IPS-20b (cell line): ENCODE measurements at regions not wholly inside any gene's neighbourhood (a gene's known extent, or its start where the extent isn't known, plus 50 kb on each side); places are given as distances from the start of the nearest gene placed in this dataset.
"Not testable (repeated sequence)": the region's sequence is repeated elsewhere in the genome, so short reads cannot be mapped to it uniquely, and the experiment has no call there.

Experiments used
- H3K27ac ChIP-seq: one replicate; pipeline ENCODE4 v1.5.1; 2013; ENCODE audit warnings: low read length
- H3K27me3 ChIP-seq: 2 replicates; pipeline ENCODE4 v1.6.1; 2013; ENCODE audit warnings: mild to moderate bottlenecking, low read length, inconsistent platforms; ENCODE audit not compliant: insufficient read depth
- H3K36me3 ChIP-seq: 2 replicates; pipeline ENCODE4 v1.6.1; 2013; ENCODE audit warnings: low read depth, mild to moderate bottlenecking, inconsistent platforms, low read length, moderate library complexity; ENCODE audit not compliant: insufficient read depth
- H3K4me1 ChIP-seq: 2 replicates; pipeline ENCODE4 v1.6.1; 2013; ENCODE audit warnings: mild to moderate bottlenecking, control low read depth, inconsistent platforms, low read length, moderate library complexity; ENCODE audit not compliant: insufficient read depth
- H3K4me3 ChIP-seq: 2 replicates; pipeline ENCODE4 v1.5.1; 2013; ENCODE audit warnings: mild to moderate bottlenecking, low read length, inconsistent platforms
- H3K9ac ChIP-seq: 2 replicates; pipeline ENCODE4 v1.6.1; 2013; ENCODE audit warnings: low read depth, mild to moderate bottlenecking, inconsistent platforms, low read length, moderate library complexity
- H3K9me3 ChIP-seq: 2 replicates; pipeline ENCODE4 v1.6.1; 2013; ENCODE audit warnings: mild to moderate bottlenecking, low read depth, low read length, inconsistent platforms; ENCODE audit not compliant: insufficient read depth

DNA sequence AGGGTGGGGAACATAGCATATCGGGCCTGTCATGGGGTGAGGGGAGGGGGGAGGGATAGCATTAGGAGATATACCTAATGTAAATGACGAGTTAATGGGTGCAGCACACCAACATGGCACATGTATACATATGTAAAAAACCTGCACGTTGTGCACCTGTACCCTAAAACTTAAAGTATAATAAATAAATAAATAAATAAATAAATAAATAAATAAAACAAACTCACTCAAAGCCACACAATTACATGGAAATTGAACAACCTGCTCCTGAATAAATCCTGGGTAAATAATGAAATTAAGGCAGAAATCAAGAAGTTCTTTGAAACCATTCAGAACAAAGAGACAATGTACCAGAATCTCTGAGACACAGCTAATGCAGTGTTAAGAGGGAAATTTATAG is 318.8 kb downstream of the ISL1 start:
- H3K9ac ChIP-seq, H3K27me3 ChIP-seq, H3K27ac ChIP-seq, H3K36me3 ChIP-seq, H3K4me3 ChIP-seq, H3K4me1 ChIP-seq, H3K9me3 ChIP-seq: not testable (repeated sequence)

- H3K36me3 ChIP-seq, result no peaks in the 10 kb centered on the region
- H3K9me3 ChIP-seq, result no peaks in the 10 kb centered on the region
- no peak overlapping the region for H3K4me3 ChIP-seq
- no peaks in the 10 kb centered on the region for H3K27me3 ChIP-seq
- no peak overlapping the region for H3K27ac ChIP-seq
- no peaks in the 10 kb centered on the region for H3K4me1 ChIP-seq
- no peak overlapping the region for H3K9ac ChIP-seq
Observed at GRCh38 chr5:51712201-51712600, 329.0 kb downstream of the ISL1 start.

DNA sequence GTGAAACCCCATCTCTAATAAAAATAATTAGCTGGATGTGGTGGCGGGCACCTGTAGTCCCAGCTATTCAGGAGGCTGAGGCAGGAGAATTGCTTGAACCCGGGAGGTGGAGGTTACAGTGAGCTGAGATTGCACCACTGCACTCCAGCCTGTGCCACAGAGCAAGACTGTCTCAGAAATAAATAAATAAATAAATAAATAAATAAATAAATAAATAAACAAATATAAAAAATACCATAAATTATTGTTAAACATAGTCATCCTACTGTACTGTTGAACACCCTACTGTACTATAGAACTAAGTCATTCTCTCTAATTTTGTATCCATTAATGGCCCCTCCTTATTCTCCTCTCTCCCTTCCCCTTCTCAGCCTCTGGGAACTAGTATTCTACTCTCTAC is 332.2 kb downstream of the ISL1 start:
- H3K9me3 ChIP-seq, H3K4me1 ChIP-seq, H3K27ac ChIP-seq, H3K9ac ChIP-seq, H3K36me3 ChIP-seq, H3K27me3 ChIP-seq, H3K4me3 ChIP-seq: not testable (repeated sequence)

DNA sequence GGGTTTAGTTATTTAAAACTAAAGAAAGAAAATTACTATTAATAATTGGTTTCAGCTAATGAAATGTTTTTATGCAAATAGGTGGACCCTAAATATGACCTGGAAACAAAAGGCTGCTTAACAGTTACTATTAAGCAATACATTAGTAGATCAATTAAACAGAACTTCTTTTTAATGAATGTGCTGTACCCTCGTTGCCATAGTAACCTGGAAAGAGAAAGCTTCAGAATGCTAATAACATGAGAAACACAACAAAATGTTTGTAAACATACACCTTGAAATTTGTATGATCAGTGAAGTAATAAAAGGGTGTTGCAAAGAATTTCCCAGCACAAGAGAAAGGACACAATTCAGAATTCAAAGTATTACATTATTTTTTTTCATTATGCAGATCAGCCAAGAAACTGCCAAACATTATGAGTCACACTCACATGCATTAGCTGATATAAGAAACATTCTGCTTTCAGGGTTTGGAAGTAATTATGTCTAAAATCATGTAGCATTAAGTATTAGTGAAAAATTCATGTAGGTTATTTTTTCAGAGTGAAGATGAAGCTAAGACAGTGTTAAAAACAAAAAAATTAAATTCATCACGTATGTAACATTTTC is 348.3 kb downstream of the ISL1 start:
- Histone ChIP-seq H3K4me1 (no peaks in the 10 kb centered on the region), H3K4me3 (no peak overlapping the region), H3K27me3 (peaks cover 6% of the 10 kb centered on the region; the same call in 1 of the 2 replicates), H3K9me3 (no peaks in the 10 kb centered on the region), H3K9ac (no peak overlapping the region), H3K27ac (no peak overlapping the region), H3K36me3 (no peaks in the 10 kb centered on the region)

DNA sequence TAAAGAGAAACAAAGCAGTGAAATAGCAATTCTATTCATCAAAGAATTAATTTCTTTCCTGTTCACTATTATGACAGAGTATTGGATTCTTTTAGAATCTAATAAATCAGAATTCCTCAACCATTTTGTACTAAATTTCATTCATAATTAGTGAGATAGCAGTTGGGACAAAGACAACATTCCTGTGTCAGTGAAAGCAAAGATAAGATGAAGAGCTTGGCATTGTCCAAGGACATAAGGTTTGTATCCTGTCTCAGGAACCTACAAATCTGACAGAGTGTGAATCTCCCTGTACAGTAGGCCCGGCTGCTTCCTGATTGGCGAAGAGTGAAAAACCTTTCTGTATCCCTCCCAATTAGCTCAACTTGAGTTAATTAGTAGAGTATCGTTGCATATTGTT is 349.1 kb downstream of the ISL1 start:
- Histone ChIP-seq H3K4me3 (no peak overlapping the region), H3K27me3 (peaks cover 6% of the 10 kb centered on the region; the same call in 1 of the 2 replicates), H3K36me3 (no peaks in the 10 kb centered on the region), H3K9ac (no peak overlapping the region), H3K27ac (no peak overlapping the region), H3K9me3 (no peaks in the 10 kb centered on the region), H3K4me1 (no peaks in the 10 kb centered on the region)

GRCh38 chr5:51734677-51735076 is 351.4 kb downstream of the ISL1 start:
- Histone ChIP-seq H3K9ac (no peak overlapping the region), H3K9me3 (no peaks in the 10 kb centered on the region), H3K4me3 (no peak overlapping the region), H3K36me3 (no peaks in the 10 kb centered on the region), H3K27ac (no peak overlapping the region), H3K4me1 (no peaks in the 10 kb centered on the region), H3K27me3 (peaks cover 6% of the 10 kb centered on the region; the same call in 1 of the 2 replicates)

GRCh38 chr5:51746023-51746422 is 362.8 kb downstream of the ISL1 start:
- no peaks in the 10 kb centered on the region for H3K27me3 ChIP-seq
- H3K27ac ChIP-seq, result no peak overlapping the region
- no peaks in the 10 kb centered on the region for H3K4me1 ChIP-seq
- no peaks in the 10 kb centered on the region for H3K36me3 ChIP-seq
- no peak overlapping the region for H3K9ac ChIP-seq
- peaks cover 4% of the 10 kb centered on the region; the same call in 1 of the 2 replicates for H3K9me3 ChIP-seq
- H3K4me3 ChIP-seq, result no peak overlapping the region

DNA sequence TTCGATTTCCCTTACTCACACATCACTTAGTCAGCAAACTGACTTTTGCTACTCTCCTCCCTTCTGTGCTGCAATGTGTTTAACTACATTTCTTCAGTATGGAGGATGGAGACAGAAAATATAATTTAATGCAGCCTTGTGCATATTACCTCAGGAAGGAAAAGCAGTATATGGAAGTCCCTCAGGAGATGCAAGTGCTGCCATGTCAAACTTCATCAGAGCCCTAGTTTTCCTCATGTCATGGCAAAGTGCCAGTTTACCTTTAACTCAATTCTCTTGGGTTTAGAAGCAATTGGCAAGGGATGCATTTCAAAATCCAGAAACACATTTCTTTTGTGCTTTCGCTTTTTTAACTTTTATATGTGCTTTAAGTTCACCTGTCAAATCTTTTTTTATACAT is 365.4 kb downstream of the ISL1 start:
- Histone ChIP-seq H3K9ac (no peak overlapping the region), H3K4me3 (no peak overlapping the region), H3K27me3 (no peaks in the 10 kb centered on the region), H3K27ac (no peak overlapping the region), H3K9me3 (no peaks in the 10 kb centered on the region), H3K4me1 (no peaks in the 10 kb centered on the region), H3K36me3 (no peaks in the 10 kb centered on the region)
